NOMO-1 treated with dmso at 0.1 percent for 144 hours (cell line): ENCODE measurements at regions not wholly inside any gene's neighbourhood (a gene's known extent, or its start where the extent isn't known, plus 50 kb on each side); places are given as distances from the start of the nearest gene placed in this dataset.

Source experiments
- DNase-seq: peaks from one replicate; lab custom pipeline; 2025; ENCODE audit not compliant: unreplicated experiment; lab: John Stamatoyannopoulos, UW

- DNase-seq: no peak
Measured at GRCh38 chr21:19340303-19340702, 936.7 kb upstream of the TMPRSS15 start.

- no peak for DNase-seq
Measured at GRCh38 chr21:19340954-19341353, 937.4 kb upstream of the TMPRSS15 start.

GRCh38 chr21:19343711-19344110 is 940.1 kb upstream of the TMPRSS15 start:
- DNase-seq: no peak

- no peak for DNase-seq
Measured at GRCh38 chr21:19350286-19350685, 946.7 kb upstream of the TMPRSS15 start.

GRCh38 chr21:19353256-19353655 is 949.7 kb upstream of the TMPRSS15 start:
- DNase-seq: no peak

- DNase-seq: no peak
Measured at GRCh38 chr21:19368944-19369343, 965.4 kb upstream of the TMPRSS15 start.

- no peak for DNase-seq
Measured at GRCh38 chr21:19392390-19392789, 988.8 kb upstream of the TMPRSS15 start.

- DNase-seq: no peak
Measured at GRCh38 chr21:19400223-19400770, 996.7 kb upstream of the TMPRSS15 start.

- no peak for DNase-seq
Measured at GRCh38 chr21:19402870-19403269, 999.3 kb upstream of the TMPRSS15 start.

GRCh38 chr21:19405326-19405725 is 1001.7 kb upstream of the TMPRSS15 start:
- no peak for DNase-seq

- no peak for DNase-seq
Measured at GRCh38 chr21:19420565-19420964, 1017.0 kb upstream of the TMPRSS15 start.

- DNase-seq: no peak
Measured at GRCh38 chr21:19433623-19434022, 1030.0 kb upstream of the TMPRSS15 start.

GRCh38 chr21:19440792-19441655 is 1037.4 kb upstream of the TMPRSS15 start:
- no peak for DNase-seq

- DNase-seq: no peak
Measured at GRCh38 chr21:19458295-19458694, 1054.7 kb upstream of the TMPRSS15 start.

- no peak for DNase-seq
Measured at GRCh38 chr21:19461481-19462205, 1058.1 kb upstream of the TMPRSS15 start.

- no peak for DNase-seq
Measured at GRCh38 chr21:19463966-19464365, 1060.4 kb upstream of the TMPRSS15 start.

- DNase-seq: no peak
Measured at GRCh38 chr21:19468991-19469715, 1065.6 kb upstream of the TMPRSS15 start.

- no peak for DNase-seq
Measured at GRCh38 chr21:19475525-19475924, 1071.9 kb upstream of the TMPRSS15 start.

- no peak for DNase-seq
Measured at GRCh38 chr21:19489930-19490329, 1086.3 kb upstream of the TMPRSS15 start.

GRCh38 chr21:19490481-19490880 is 1086.9 kb upstream of the TMPRSS15 start:
- no peak for DNase-seq
